Skeletal muscle tissue (tissue), 3 donors: ENCODE measurements at regions not wholly inside any gene's neighbourhood (a gene's known extent, or its start where the extent isn't known, plus 50 kb on each side); places are given as distances from the start of the nearest gene placed in this dataset.
"Not testable (repeated sequence)": the region's sequence is repeated elsewhere in the genome, so short reads cannot be mapped to it uniquely, and the experiment has no call there.

Experiments
- H3K27ac ChIP-seq: one replicate; pipeline ENCODE4 v1.7.0; 2013; ENCODE audit warnings: mild to moderate bottlenecking, low read depth, low read length, inconsistent platforms
- H3K27me3 ChIP-seq, 3 donors: one replicate each; pipeline ENCODE4 v1.7.0; 2013; ENCODE audit warnings: low read length in 3 of 3; ENCODE audit not compliant: control insufficient read depth in 3 of 3, insufficient read depth in 3 of 3
- H3K36me3 ChIP-seq, 3 donors: one replicate each; pipeline ENCODE4 v1.7.0; 2013; ENCODE audit warnings: low read length in 3 of 3; ENCODE audit not compliant: control insufficient read depth in 3 of 3, insufficient read depth in 3 of 3
- H3K4me1 ChIP-seq, 3 donors: one replicate each; pipeline ENCODE4 v1.7.0; 2013; ENCODE audit warnings: low read length in 3 of 3, mild to moderate bottlenecking in 3 of 3; ENCODE audit not compliant: control insufficient read depth in 3 of 3, insufficient read depth in 3 of 3
- H3K4me3 ChIP-seq, 3 donors: one replicate each; pipeline ENCODE4 v1.7.0; 2013; ENCODE audit warnings: low read length in 3 of 3
- H3K9ac ChIP-seq, 3 donors: one replicate each; pipeline ENCODE4 v1.7.0; 2013; ENCODE audit warnings: low read length in 3 of 3, mild to moderate bottlenecking in 3 of 3, moderate library complexity in 2 of 3, low read depth in 1 of 3
- H3K9me3 ChIP-seq, 3 donors: one replicate each; pipeline ENCODE4 v1.7.0; 2013; ENCODE audit warnings: low read length in 3 of 3; ENCODE audit not compliant: control insufficient read depth in 3 of 3
- donor health status: Osteomylitis.

GRCh38 chr12:28780960-28781359 lies 368.1 kb upstream of the FAR2 start:
- Histone ChIP-seq H3K27ac (no peak overlapping the region), H3K9me3 (no peaks in the 10 kb centered on the region), H3K9ac (no peak overlapping the region), H3K36me3 (no peaks in the 10 kb centered on the region), H3K27me3 (no peaks in the 10 kb centered on the region), H3K4me3 (no peak overlapping the region), H3K4me1 (no peaks in the 10 kb centered on the region)

- no peak overlapping the region for H3K4me3 ChIP-seq
- H3K27ac ChIP-seq = no peak overlapping the region
- no peaks in the 10 kb centered on the region for H3K36me3 ChIP-seq
- no peaks in the 10 kb centered on the region for H3K27me3 ChIP-seq
- no peaks in the 10 kb centered on the region for H3K4me1 ChIP-seq
- H3K9ac ChIP-seq = no peak overlapping the region
- H3K9me3 ChIP-seq = no peaks in the 10 kb centered on the region
Measured at GRCh38 chr12:28781671-28782652, 367.1 kb upstream of the FAR2 start.

- Histone ChIP-seq H3K27me3 (no peaks in the 10 kb centered on the region), H3K4me3 (no peak overlapping the region), H3K36me3 (no peaks in the 10 kb centered on the region), H3K9ac (no peak overlapping the region), H3K9me3 (no peaks in the 10 kb centered on the region), H3K4me1 (no peaks in the 10 kb centered on the region), H3K27ac (no peak overlapping the region)
Measured at GRCh38 chr12:28782812-28783211, 366.3 kb upstream of the FAR2 start.

- H3K36me3 ChIP-seq = no peaks in the 10 kb centered on the region
- no peak overlapping the region for H3K9ac ChIP-seq
- H3K9me3 ChIP-seq = no peaks in the 10 kb centered on the region
- H3K27ac ChIP-seq = no peak overlapping the region
- H3K27me3 ChIP-seq = no peaks in the 10 kb centered on the region
- H3K4me3 ChIP-seq = no peak overlapping the region
- H3K4me1 ChIP-seq = no peaks in the 10 kb centered on the region
Measured at GRCh38 chr12:28787151-28787550, 361.9 kb upstream of the FAR2 start.

- not testable (repeated sequence) for H3K9me3 ChIP-seq, H3K4me3 ChIP-seq, H3K4me1 ChIP-seq, H3K27me3 ChIP-seq, H3K36me3 ChIP-seq, H3K9ac ChIP-seq, H3K27ac ChIP-seq
Measured at GRCh38 chr12:28788256-28788655, 360.8 kb upstream of the FAR2 start.

- Histone ChIP-seq H3K27ac (no peak overlapping the region), H3K4me1 (no peaks in the 10 kb centered on the region), H3K36me3 (no peaks in the 10 kb centered on the region), H3K27me3 (no peaks in the 10 kb centered on the region), H3K9ac (no peak overlapping the region), H3K9me3 (no peaks in the 10 kb centered on the region), H3K4me3 (no peak overlapping the region)
Measured at GRCh38 chr12:28793581-28794151, 355.4 kb upstream of the FAR2 start.

- Histone ChIP-seq H3K36me3 (no peaks in the 10 kb centered on the region), H3K9ac (no peak overlapping the region), H3K4me3 (no peak overlapping the region), H3K27me3 (no peaks in the 10 kb centered on the region), H3K27ac (no peak overlapping the region), H3K9me3 (no peaks in the 10 kb centered on the region), H3K4me1 (no peaks in the 10 kb centered on the region)
Measured at GRCh38 chr12:28794211-28794610, 354.9 kb upstream of the FAR2 start.

GRCh38 chr12:28794786-28795185 lies 354.3 kb upstream of the FAR2 start:
- no peaks in the 10 kb centered on the region for H3K27me3 ChIP-seq
- H3K36me3 ChIP-seq = no peaks in the 10 kb centered on the region
- H3K4me1 ChIP-seq = no peaks in the 10 kb centered on the region

GRCh38 chr12:28795311-28795710 lies 353.8 kb upstream of the FAR2 start:
- Histone ChIP-seq H3K9me3 (no peaks in the 10 kb centered on the region), H3K36me3 (no peaks in the 10 kb centered on the region), H3K27me3 (no peaks in the 10 kb centered on the region), H3K27ac (no peak overlapping the region), H3K4me1 (no peaks in the 10 kb centered on the region), H3K9ac (no peak overlapping the region), H3K4me3 (no peak overlapping the region)

More at GRCh38 chr12:28794786-28795185, 354.3 kb upstream of the FAR2 start:
- H3K27ac ChIP-seq = no peak overlapping the region
- H3K4me3 ChIP-seq = no peak overlapping the region
- no peak overlapping the region for H3K9ac ChIP-seq
- H3K9me3 ChIP-seq = no peaks in the 10 kb centered on the region

GRCh38 chr12:28799348-28799747 lies 349.7 kb upstream of the FAR2 start:
- Histone ChIP-seq H3K27ac (no peak overlapping the region), H3K4me3 (no peak overlapping the region), H3K27me3 (no peaks in the 10 kb centered on the region), H3K4me1 (no peaks in the 10 kb centered on the region), H3K9me3 (no peaks in the 10 kb centered on the region), H3K9ac (no peak overlapping the region), H3K36me3 (no peaks in the 10 kb centered on the region)
